DND-41 (cell line): ENCODE measurements at regions not wholly inside any gene's neighbourhood (a gene's known extent, or its start where the extent isn't known, plus 50 kb on each side); places are given as distances from the start of the nearest gene placed in this dataset.

Experiments used
- EZH2 ChIP-seq: IDR thresholded peaks from 3 replicates; pipeline ENCODE4 v1.6.1; 2012; ENCODE audit warnings: borderline replicate concordance, low read depth, mild to moderate bottlenecking, moderate library complexity, low read length, inconsistent platforms; ENCODE audit not compliant: severe bottlenecking
- TF ChIP-seq, protein P1 (sequence below): IDR thresholded peaks from 2 replicates; pipeline ENCODE4 v1.5.1; 2012; ENCODE audit warnings: borderline replicate concordance, low read length, moderate library complexity, mild to moderate bottlenecking; ENCODE audit not compliant: poor library complexity, severe bottlenecking; ENCODE audit errors: extremely low read depth

DNA sequence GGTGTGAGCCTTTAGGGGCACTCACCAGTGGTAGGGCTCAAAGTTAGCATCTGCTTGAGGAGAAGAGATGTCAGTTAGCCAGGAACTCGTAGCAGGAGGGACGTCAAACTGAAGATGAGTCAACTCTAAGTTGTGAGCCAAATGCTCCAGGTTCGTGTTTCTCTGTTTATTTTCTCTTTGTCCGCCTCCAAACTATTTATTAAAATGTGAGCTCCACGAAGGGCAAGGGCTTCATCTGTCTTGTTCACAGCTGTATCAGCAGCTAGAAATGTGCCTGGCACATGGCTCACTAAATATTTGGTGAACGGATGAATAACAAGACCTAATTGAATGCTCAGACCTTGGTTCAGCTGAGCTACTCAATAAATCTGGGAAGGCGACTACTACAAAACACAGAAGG, 248.9 kb downstream of the BCOR start:
- TF ChIP-seq, protein P1, sequence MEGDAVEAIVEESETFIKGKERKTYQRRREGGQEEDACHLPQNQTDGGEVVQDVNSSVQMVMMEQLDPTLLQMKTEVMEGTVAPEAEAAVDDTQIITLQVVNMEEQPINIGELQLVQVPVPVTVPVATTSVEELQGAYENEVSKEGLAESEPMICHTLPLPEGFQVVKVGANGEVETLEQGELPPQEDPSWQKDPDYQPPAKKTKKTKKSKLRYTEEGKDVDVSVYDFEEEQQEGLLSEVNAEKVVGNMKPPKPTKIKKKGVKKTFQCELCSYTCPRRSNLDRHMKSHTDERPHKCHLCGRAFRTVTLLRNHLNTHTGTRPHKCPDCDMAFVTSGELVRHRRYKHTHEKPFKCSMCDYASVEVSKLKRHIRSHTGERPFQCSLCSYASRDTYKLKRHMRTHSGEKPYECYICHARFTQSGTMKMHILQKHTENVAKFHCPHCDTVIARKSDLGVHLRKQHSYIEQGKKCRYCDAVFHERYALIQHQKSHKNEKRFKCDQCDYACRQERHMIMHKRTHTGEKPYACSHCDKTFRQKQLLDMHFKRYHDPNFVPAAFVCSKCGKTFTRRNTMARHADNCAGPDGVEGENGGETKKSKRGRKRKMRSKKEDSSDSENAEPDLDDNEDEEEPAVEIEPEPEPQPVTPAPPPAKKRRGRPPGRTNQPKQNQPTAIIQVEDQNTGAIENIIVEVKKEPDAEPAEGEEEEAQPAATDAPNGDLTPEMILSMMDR, result no peak
- TF ChIP-seq EZH2, result no peak
